Calu3 (cell line): ENCODE measurements at regions not wholly inside any gene's neighbourhood (a gene's known extent, or its start where the extent isn't known, plus 50 kb on each side); places are given as distances from the start of the nearest gene placed in this dataset.
"Not testable (repeated sequence)": the region's sequence is repeated elsewhere in the genome, so short reads cannot be mapped to it uniquely, and the experiment has no call there.

Experiments used
- BruUV-seq: library from RNA; stranded (reverse); fragments of 400-500 nt; replicated peaks from 2 replicates; lab custom pipeline; 2021; lab: Mats Ljungman, UMichigan
- CTCF ChIA-PET: fragments of 300-600 bp; sonication (Branson Sonifier 250); formaldehyde crosslinking; loops from one replicate; lab custom pipeline; 2022; ENCODE audit warnings: antibody characterized with exemption; lab: Charles Lee
- DNase-seq: peaks from one replicate; pipeline ENCODE4 v3.0.0; 2022
- H3K27ac Mint-ChIP-seq: one replicate; pipeline ENCODE4 v1.8.0; 2022; ENCODE audit warnings: mixed read lengths; ENCODE audit not compliant: unreplicated experiment
- H3K27me3 Mint-ChIP-seq: one replicate; pipeline ENCODE4 v1.8.0; 2022; ENCODE audit warnings: mixed read lengths; ENCODE audit not compliant: unreplicated experiment
- H3K36me3 Mint-ChIP-seq: one replicate; pipeline ENCODE4 v1.8.0; 2022; ENCODE audit warnings: mild to moderate bottlenecking, moderate library complexity, mixed read lengths; ENCODE audit not compliant: insufficient read depth, unreplicated experiment
- H3K4me1 Mint-ChIP-seq: one replicate; pipeline ENCODE4 v1.8.0; 2022; ENCODE audit warnings: mild to moderate bottlenecking, low read depth, mixed read lengths; ENCODE audit not compliant: unreplicated experiment
- H3K4me3 Mint-ChIP-seq: one replicate; pipeline ENCODE4 v1.8.0; 2022; ENCODE audit warnings: mild to moderate bottlenecking, low read depth, moderate library complexity, mixed read lengths; ENCODE audit not compliant: unreplicated experiment
- H3K9me3 Mint-ChIP-seq: one replicate; pipeline ENCODE4 v1.8.0; 2022; ENCODE audit warnings: low read depth, mixed read lengths; ENCODE audit not compliant: unreplicated experiment
- CTCF ChIP-seq: fragments of 200-600 bp; IDR thresholded peaks from one replicate; pipeline ENCODE4 v1.8.0; 2022; ENCODE audit warnings: antibody characterized with exemption; ENCODE audit not compliant: unreplicated experiment
- intact Hi-C: fragments of 100-400 bp; cut with micrococcal nuclease; formaldehyde crosslinking; loops from one replicate; pipeline ENCODE4 v1.10.0; 2022; ENCODE audit not compliant: unreplicated experiment

DNA sequence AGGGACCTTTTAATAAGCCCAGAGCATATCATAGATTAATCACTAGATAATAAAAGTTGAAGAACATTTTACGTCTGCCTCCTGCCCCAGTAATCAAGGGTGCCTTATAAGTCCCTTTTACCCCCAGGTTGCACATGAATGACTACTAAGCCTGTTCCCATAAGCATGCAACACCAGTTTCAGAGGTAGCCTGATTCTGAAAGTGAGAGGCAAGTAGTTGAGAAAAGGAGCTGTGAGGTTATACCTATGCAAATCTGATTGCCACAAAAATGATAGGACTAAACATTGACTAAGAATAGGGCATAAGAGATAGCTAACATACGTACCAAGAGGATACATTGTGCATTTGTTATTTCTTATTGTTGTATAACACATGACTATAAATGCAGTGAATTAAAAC is 681.9 kb downstream of the ISL1 start:
- Mint-ChIP-seq H3K4me1 (peaks cover 10% of the 10 kb centered on the region), H3K36me3 (no peaks in the 10 kb centered on the region), H3K4me3 (no peak overlapping the region), H3K27ac (no peak overlapping the region), H3K27me3 (no peaks in the 10 kb centered on the region), H3K9me3 (peaks cover 2% of the 10 kb centered on the region)
- TF ChIP-seq CTCF = no peak
- no TSS peak for BruUV-seq
- DNase-seq = no peak
- CTCF ChIA-PET = interaction anchor here (0.8 kb wide), 1 partner anchor 284 kb away, joined by 3 read pairs; no protein-coding TSS in a partner anchor
- intact Hi-C loops = no loop called here

- DNase-seq = no peak
- intact Hi-C loops = no loop called here
- H3K4me1 Mint-ChIP-seq = no peaks in the 10 kb centered on the region
- peaks cover 2% of the 10 kb centered on the region for H3K9me3 Mint-ChIP-seq
- no peak for TF ChIP-seq CTCF
- CTCF ChIA-PET = no interaction called here
- BruUV-seq = no TSS peak
- no peak overlapping the region for H3K4me3 Mint-ChIP-seq
- no peaks in the 10 kb centered on the region for H3K27me3 Mint-ChIP-seq
- no peaks in the 10 kb centered on the region for H3K36me3 Mint-ChIP-seq
- H3K27ac Mint-ChIP-seq = no peak overlapping the region
Measured at GRCh38 chr5:52069997-52070396, 686.7 kb downstream of the ISL1 start.

DNA sequence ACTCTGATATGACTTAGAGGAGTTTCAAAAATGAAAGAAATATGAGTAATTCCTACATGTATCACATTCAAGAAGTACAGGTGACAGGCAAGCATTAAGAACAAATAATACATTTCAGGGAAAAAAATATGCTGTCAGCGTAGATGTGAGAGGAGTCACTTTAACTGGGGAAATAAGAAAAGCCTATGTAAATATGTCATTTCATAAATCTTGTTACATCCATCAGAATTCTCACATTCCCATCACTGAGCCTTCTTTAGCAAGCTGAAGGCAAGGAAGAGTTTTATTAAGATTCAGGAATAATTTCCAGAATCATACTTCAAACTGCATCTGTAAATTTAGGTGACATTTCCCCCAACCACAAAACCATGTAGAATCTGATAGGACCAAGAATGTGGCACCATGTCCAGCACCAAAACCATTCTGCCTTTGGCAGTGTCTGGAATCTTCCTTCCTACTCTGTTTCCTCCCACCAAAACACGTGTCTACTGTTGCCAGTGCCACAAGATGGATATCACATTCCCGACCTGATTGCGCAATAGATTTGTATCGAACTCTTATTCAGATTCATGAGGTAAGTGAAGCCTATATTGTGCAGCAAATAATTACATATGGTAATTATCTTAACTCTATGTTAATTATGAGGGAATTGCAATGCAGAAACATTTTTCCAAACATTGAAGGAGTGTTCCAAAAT is 690.9 kb downstream of the ISL1 start:
- H3K9me3 Mint-ChIP-seq = no peaks in the 10 kb centered on the region
- no peak overlapping the region for H3K27ac Mint-ChIP-seq
- no peak overlapping the region for H3K4me3 Mint-ChIP-seq
- CTCF ChIA-PET = no interaction called here
- no peaks in the 10 kb centered on the region for H3K4me1 Mint-ChIP-seq
- no peak for TF ChIP-seq CTCF
- no peaks in the 10 kb centered on the region for H3K36me3 Mint-ChIP-seq
- intact Hi-C loops = no loop called here
- no peaks in the 10 kb centered on the region for H3K27me3 Mint-ChIP-seq
- DNase-seq = no peak
- BruUV-seq = no TSS peak

GRCh38 chr5:52077941-52078815 is 694.9 kb downstream of the ISL1 start:
- BruUV-seq = no TSS peak
- no peak for TF ChIP-seq CTCF
- no peak overlapping the region for H3K4me3 Mint-ChIP-seq
- H3K9me3 Mint-ChIP-seq = no peaks in the 10 kb centered on the region
- H3K27ac Mint-ChIP-seq = no peak overlapping the region
- H3K4me1 Mint-ChIP-seq = no peaks in the 10 kb centered on the region
- H3K36me3 Mint-ChIP-seq = no peaks in the 10 kb centered on the region
- no peak for DNase-seq
- no peaks in the 10 kb centered on the region for H3K27me3 Mint-ChIP-seq
- CTCF ChIA-PET = no interaction called here
- intact Hi-C loops = no loop called here

DNA sequence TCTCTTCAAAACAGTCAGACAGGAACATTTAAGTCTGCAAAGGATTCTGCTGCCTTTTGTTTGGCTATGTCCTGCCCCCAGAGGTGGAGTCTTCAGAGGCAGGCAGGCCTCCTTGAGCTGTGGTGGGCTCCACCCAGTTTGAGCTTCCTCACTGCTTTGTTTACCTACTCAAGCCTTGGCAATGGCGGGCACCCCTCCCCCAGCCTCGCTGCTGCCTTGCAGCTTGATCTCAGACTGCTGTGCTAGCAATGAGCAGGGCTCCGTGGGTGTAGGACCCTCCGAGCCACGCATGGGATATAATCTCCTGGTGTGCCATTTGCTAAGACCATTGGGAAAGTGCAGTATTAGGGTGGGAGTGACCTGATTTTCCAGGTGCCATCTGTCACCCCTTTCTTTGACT is 685.4 kb upstream of the ITGA1 start:
- H3K27ac Mint-ChIP-seq, H3K27me3 Mint-ChIP-seq, H3K4me3 Mint-ChIP-seq, BruUV-seq, H3K36me3 Mint-ChIP-seq, H3K4me1 Mint-ChIP-seq, CTCF ChIA-PET, intact Hi-C loops, DNase-seq: not testable (repeated sequence)
- H3K9me3 Mint-ChIP-seq = peaks cover 11% of the 10 kb centered on the region
